Prostate gland (tissue), 2 donors: ENCODE measurements at regions not wholly inside any gene's neighbourhood (a gene's known extent, or its start where the extent isn't known, plus 50 kb on each side); places are given as distances from the start of the nearest gene placed in this dataset.

ENCODE experiments used
- DNase-seq: peaks from one replicate; pipeline ENCODE4 v3.0.0-alpha.2; 2019; ENCODE audit warnings: low spot score
- H3K27ac ChIP-seq, 2 donors: fragments of 200-600 bp; sonication (generic); 2 replicates each; pipeline ENCODE4 v1.5.1; 2017 to 2019
- H3K27me3 ChIP-seq: fragments of 200-600 bp; sonication (generic); replicated peaks from 2 replicates; pipeline ENCODE4 v1.5.1; 2019; ENCODE audit not compliant: insufficient read depth
- H3K36me3 ChIP-seq, 2 donors: fragments of 200-600 bp; sonication (generic); 1 replicate in 1 of 2; 2 replicates in 1 of 2; pipeline versions ENCODE4 v1.5.1 to v1.8.1; 2017 to 2019
- H3K4me1 ChIP-seq: fragments of 200-600 bp; sonication (generic); replicated peaks from 2 replicates; pipeline ENCODE4 v1.5.1; 2019
- H3K4me3 ChIP-seq, 2 donors: fragments of 200-600 bp; sonication (generic); 2 replicates each; pipeline ENCODE4 v1.5.1; 2017 to 2019
- H3K9me3 ChIP-seq: fragments of 200-600 bp; sonication (generic); 2 replicates; pipeline ENCODE4 v1.5.1; 2017
- POLR2A ChIP-seq: fragments of 450-650 bp; IDR thresholded peaks from one replicate; pipeline ENCODE4 v1.6.1; 2016; ENCODE audit warnings: antibody characterized with exemption, mild to moderate bottlenecking
- POLR2AphosphoS5 ChIP-seq: sonication (generic); formaldehyde crosslinking; IDR thresholded peaks from one replicate; pipeline ENCODE4 v1.6.1; 2017; ENCODE audit warnings: antibody characterized with exemption
- WGBS: methylation state at CpG from one replicate; pipeline ENCODE4 v1.1.5; 2018; 5-methylcytosine and 5-hydroxymethylcytosine counted together
- intact Hi-C: fragments of 100-400 bp; cut with DNase I; formaldehyde crosslinking; loops from one replicate; pipeline ENCODE4 v1.14.2; 2022
- TF ChIP-seq, protein P1 (sequence below), 4 experiments: fragments of 200-600 bp in 2 of 4; fragments of 450-650 bp in 2 of 4; sonication (generic) in 2 of 4; IDR thresholded peaks; 1 replicate in 3 of 4; 2 replicates in 1 of 4; pipeline ENCODE4 v1.5.1; 2016 to 2019; ENCODE audit warnings: antibody characterized with exemption in 4 of 4, mild to moderate bottlenecking in 2 of 4, moderate library complexity in 2 of 4

DNA sequence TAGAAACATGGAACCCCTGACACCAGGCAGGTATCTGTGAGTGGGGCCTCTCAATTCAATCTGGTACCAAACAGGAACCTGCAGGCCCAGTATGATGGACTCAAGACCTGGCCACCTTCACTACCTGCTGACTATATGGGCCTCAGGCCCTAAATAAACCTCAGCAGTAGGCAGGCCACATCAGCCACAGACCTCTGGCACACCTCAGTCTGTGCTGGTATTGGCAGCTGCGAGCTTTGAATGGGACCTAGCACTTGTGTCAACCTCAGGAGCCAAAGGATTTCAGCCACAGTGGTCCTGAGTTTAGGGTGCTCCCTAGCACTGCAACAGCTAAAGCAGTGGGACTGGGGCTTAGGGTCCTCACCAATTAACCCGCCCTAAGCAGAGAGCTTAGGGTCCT is 325.5 kb downstream of the ZNF608 start:
- TF ChIP-seq POLR2AphosphoS5 (no peak), POLR2A (no peak)
- TF ChIP-seq, protein P1, sequence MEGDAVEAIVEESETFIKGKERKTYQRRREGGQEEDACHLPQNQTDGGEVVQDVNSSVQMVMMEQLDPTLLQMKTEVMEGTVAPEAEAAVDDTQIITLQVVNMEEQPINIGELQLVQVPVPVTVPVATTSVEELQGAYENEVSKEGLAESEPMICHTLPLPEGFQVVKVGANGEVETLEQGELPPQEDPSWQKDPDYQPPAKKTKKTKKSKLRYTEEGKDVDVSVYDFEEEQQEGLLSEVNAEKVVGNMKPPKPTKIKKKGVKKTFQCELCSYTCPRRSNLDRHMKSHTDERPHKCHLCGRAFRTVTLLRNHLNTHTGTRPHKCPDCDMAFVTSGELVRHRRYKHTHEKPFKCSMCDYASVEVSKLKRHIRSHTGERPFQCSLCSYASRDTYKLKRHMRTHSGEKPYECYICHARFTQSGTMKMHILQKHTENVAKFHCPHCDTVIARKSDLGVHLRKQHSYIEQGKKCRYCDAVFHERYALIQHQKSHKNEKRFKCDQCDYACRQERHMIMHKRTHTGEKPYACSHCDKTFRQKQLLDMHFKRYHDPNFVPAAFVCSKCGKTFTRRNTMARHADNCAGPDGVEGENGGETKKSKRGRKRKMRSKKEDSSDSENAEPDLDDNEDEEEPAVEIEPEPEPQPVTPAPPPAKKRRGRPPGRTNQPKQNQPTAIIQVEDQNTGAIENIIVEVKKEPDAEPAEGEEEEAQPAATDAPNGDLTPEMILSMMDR (IDR thresholded peaks at IDR 0.05), result no peak
- no peaks in the 10 kb centered on the region for H3K27me3 ChIP-seq
- H3K4me1 ChIP-seq, result no peaks in the 10 kb centered on the region
- no peak overlapping the region for H3K4me3 ChIP-seq
- H3K36me3 ChIP-seq, result no peaks in the 10 kb centered on the region
- WGBS, result 48% methylated on average over 2 of the region's 2 CpGs
- no peaks in the 10 kb centered on the region for H3K9me3 ChIP-seq
- DNase-seq, result no peak
- intact Hi-C loops, result no loop called here
- H3K27ac ChIP-seq, result no peak overlapping the region

DNA sequence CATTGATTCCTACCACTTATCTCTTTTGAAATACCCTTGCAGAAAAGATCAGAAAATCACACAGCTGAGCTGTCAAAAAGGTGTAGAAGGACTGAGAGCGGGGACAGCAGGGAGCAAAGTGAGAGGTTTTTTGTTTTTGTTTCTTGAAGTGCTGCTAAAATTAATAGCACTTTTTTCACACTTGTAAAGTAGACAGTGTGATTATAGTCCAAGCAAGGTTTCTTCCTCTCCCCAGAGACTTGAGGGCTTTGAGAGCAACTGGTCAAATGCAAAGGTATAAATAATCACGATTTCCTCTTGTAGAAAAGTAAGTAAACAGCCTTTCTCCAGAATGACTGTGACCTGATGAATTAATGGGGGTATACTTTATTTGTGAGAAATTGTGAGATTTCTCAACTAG is 326.9 kb downstream of the ZNF608 start:
- no peak for DNase-seq
- Histone ChIP-seq H3K4me1 (no peaks in the 10 kb centered on the region), H3K36me3 (no peaks in the 10 kb centered on the region), H3K9me3 (no peaks in the 10 kb centered on the region), H3K27ac (no peak overlapping the region), H3K27me3 (no peaks in the 10 kb centered on the region), H3K4me3 (no peak overlapping the region)
- TF ChIP-seq POLR2A (no peak), POLR2AphosphoS5 (no peak)
- TF ChIP-seq, protein P1 (IDR thresholded peaks at IDR 0.05), result no peak
- intact Hi-C loops, result no loop called here
- 62% methylated on average over 2 of the region's 2 CpGs for WGBS

DNA sequence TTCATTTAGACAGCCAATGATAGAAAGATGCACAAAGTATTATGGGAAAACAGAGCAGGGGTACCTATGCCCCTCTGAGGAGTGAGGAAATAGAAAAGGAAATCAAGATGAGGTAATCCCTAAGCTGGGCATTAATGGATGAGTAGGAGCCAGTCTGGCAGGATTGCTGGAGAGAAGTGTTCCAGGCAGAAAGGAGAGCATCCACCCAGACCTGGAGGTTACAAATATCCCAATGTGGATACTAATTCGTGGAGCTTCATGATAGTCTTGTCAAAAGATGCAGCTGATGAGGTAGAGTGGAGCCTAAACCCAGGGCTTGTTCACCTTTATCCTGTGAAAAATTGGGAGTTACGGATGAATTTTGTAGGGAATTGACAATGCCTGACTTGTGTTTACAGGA is 328.0 kb downstream of the ZNF608 start:
- no peaks in the 10 kb centered on the region for H3K27me3 ChIP-seq
- H3K4me3 ChIP-seq, result no peak overlapping the region
- H3K4me1 ChIP-seq, result no peaks in the 10 kb centered on the region
- no peak overlapping the region for H3K27ac ChIP-seq
- WGBS, result 93% methylated on average over 2 of the region's 2 CpGs
- no peak for DNase-seq
- no peaks in the 10 kb centered on the region for H3K36me3 ChIP-seq
- intact Hi-C loops, result no loop called here
- TF ChIP-seq POLR2A (no peak), POLR2AphosphoS5 (no peak)
- TF ChIP-seq, protein P1 (IDR thresholded peaks at IDR 0.05), result no peak
- no peaks in the 10 kb centered on the region for H3K9me3 ChIP-seq

DNA sequence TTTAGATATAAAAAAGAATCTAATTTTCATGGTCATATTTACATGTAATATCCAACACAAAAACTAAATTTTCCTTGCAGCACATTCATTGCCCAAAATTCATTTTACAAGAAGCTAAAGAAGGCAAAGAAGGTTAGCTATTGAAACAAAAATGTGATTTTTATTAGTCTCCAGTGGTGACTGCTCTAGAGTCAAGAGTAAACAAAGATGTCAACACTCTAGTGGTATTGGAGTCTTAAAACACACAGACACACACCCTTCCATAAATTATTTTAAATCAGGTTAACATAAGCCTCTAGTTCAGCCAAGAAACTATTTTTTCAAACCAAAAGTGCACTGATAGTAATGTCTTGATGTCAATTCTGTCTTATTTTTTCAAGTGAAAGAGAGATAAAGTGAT is 329.2 kb downstream of the ZNF608 start:
- no peaks in the 10 kb centered on the region for H3K36me3 ChIP-seq
- H3K27me3 ChIP-seq, result no peaks in the 10 kb centered on the region
- intact Hi-C loops, result no loop called here
- H3K4me3 ChIP-seq, result no peak overlapping the region
- no peak overlapping the region for H3K27ac ChIP-seq
- H3K9me3 ChIP-seq, result no peaks in the 10 kb centered on the region
- no peak for TF ChIP-seq POLR2A
- TF ChIP-seq, protein P1 (IDR thresholded peaks at IDR 0.05), result no peak
- no peak for TF ChIP-seq POLR2AphosphoS5
- no peak for DNase-seq
- no peaks in the 10 kb centered on the region for H3K4me1 ChIP-seq

DNA sequence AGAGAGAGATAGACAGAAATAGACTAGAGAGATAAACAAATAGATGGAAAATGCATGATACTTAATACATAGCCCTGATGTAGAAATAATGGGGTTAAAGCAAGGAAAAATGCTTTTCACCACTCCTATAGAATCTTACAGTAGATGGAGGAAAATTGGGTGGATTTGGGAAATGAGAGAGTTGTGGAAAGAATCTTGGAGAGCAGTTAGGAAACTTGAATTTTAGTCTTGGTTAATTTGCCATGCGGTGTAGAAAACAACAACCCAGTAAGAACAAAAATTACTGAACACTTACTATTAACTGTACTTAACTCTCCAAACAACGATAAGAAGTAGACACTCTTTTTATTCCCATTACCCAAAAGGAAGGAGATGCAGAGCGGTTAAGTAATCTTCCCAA is 329.8 kb downstream of the ZNF608 start:
- no peak overlapping the region for H3K4me3 ChIP-seq
- no peak overlapping the region for H3K27ac ChIP-seq
- WGBS, result 98% methylated on average over 3 of the region's 3 CpGs

More for the DNA sequence above, 329.8 kb downstream of the ZNF608 start:
- no peaks in the 10 kb centered on the region for H3K4me1 ChIP-seq
- TF ChIP-seq POLR2AphosphoS5 (no peak), POLR2A (no peak)
- TF ChIP-seq, protein P1 (IDR thresholded peaks at IDR 0.05), result no peak
- H3K36me3 ChIP-seq, result no peaks in the 10 kb centered on the region
- H3K9me3 ChIP-seq, result no peaks in the 10 kb centered on the region
- intact Hi-C loops, result no loop called here
- no peak for DNase-seq
- H3K27me3 ChIP-seq, result no peaks in the 10 kb centered on the region
